Type B pancreatic cell (in vitro differentiated cells): ENCODE measurements at regions not wholly inside any gene's neighbourhood (a gene's known extent, or its start where the extent isn't known, plus 50 kb on each side); places are given as distances from the start of the nearest gene placed in this dataset.
A peak's percentile ranks its signal among the peaks of the same experiment; 100 is the strongest.

Experiments
- DNase-seq: peaks from one replicate; pipeline ENCODE4 v3.0.0; 2021; ENCODE audit warnings: mixed read lengths; ENCODE audit not compliant: unreplicated experiment; ENCODE audit errors: extremely low spot score
- H3K27ac Mint-ChIP-seq: 2 replicates; pipeline ENCODE4 v1.8.0; 2021; ENCODE audit warnings: mild to moderate bottlenecking, mixed read lengths
- H3K27me3 Mint-ChIP-seq: 2 replicates; pipeline ENCODE4 v1.8.0; 2021; ENCODE audit warnings: mixed read lengths
- H3K36me3 Mint-ChIP-seq: 2 replicates; pipeline ENCODE4 v1.8.0; 2021; ENCODE audit warnings: mixed read lengths
- H3K4me1 Mint-ChIP-seq: one replicate; pipeline ENCODE4 v1.8.0; 2021; ENCODE audit warnings: mixed read lengths; ENCODE audit not compliant: unreplicated experiment
- H3K4me3 Mint-ChIP-seq: 2 replicates; pipeline ENCODE4 v1.8.0; 2021; ENCODE audit warnings: mild to moderate bottlenecking, mixed read lengths
- H3K9me3 Mint-ChIP-seq: 2 replicates; pipeline ENCODE4 v1.8.0; 2021; ENCODE audit warnings: mixed read lengths
- TF ChIP-seq, protein P1 (sequence below): fragments of 200-600 bp; sonication (generic); conservative IDR thresholded peaks from 2 replicates; pipeline ENCODE4 v1.5.0; 2021; ENCODE audit warnings: antibody characterized with exemption, mild to moderate bottlenecking

DNA sequence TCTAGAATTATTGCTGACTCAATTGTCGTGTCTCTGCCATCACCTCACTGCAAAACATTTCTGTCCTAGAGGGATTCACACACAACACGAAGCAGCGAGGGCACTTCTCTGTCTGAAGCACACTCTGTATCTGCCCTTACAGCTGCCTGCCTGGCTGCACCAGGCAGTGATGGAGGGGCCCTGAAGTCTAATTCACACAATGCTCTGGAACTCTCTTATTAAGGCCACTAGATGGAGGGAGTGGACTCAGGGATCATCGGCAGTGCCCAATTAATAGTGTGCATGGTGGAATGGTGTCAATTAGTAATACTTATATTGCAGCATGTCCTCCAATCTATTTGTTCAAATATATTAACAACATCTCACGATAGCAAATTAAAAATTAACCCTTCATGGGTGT is 157.5 kb upstream of the MAP1B start:
- no peak overlapping the region for H3K4me3 Mint-ChIP-seq
- H3K4me1 Mint-ChIP-seq: peaks cover 2% of the 10 kb centered on the region
- no peaks in the 10 kb centered on the region for H3K9me3 Mint-ChIP-seq
- peaks cover 3% of the 10 kb centered on the region for H3K27me3 Mint-ChIP-seq
- H3K36me3 Mint-ChIP-seq: no peaks in the 10 kb centered on the region
- no peak for DNase-seq
- H3K27ac Mint-ChIP-seq: no peak overlapping the region
- TF ChIP-seq, protein P1, sequence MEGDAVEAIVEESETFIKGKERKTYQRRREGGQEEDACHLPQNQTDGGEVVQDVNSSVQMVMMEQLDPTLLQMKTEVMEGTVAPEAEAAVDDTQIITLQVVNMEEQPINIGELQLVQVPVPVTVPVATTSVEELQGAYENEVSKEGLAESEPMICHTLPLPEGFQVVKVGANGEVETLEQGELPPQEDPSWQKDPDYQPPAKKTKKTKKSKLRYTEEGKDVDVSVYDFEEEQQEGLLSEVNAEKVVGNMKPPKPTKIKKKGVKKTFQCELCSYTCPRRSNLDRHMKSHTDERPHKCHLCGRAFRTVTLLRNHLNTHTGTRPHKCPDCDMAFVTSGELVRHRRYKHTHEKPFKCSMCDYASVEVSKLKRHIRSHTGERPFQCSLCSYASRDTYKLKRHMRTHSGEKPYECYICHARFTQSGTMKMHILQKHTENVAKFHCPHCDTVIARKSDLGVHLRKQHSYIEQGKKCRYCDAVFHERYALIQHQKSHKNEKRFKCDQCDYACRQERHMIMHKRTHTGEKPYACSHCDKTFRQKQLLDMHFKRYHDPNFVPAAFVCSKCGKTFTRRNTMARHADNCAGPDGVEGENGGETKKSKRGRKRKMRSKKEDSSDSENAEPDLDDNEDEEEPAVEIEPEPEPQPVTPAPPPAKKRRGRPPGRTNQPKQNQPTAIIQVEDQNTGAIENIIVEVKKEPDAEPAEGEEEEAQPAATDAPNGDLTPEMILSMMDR: no peak

- no peaks in the 10 kb centered on the region for H3K9me3 Mint-ChIP-seq
These were observed 153.4 kb upstream of the MAP1B start for GRCh38 chr5:71953866-71954265.

GRCh38 chr5:71954329-71954728 is 152.9 kb upstream of the MAP1B start:
- peaks cover 10% of the 10 kb centered on the region for H3K27me3 Mint-ChIP-seq
- H3K36me3 Mint-ChIP-seq: no peaks in the 10 kb centered on the region
- TF ChIP-seq, protein P1: no peak
- no peaks in the 10 kb centered on the region for H3K9me3 Mint-ChIP-seq
- no peak overlapping the region for H3K4me3 Mint-ChIP-seq
- DNase-seq: no peak
- H3K27ac Mint-ChIP-seq: peak overlapping the region; percentile 94
- H3K4me1 Mint-ChIP-seq: peaks cover 5% of the 10 kb centered on the region

More at GRCh38 chr5:71953866-71954265, 153.4 kb upstream of the MAP1B start:
- TF ChIP-seq, protein P1: no peak
- H3K27ac Mint-ChIP-seq: no peak overlapping the region
- no peak overlapping the region for H3K4me3 Mint-ChIP-seq
- DNase-seq: no peak
- no peaks in the 10 kb centered on the region for H3K36me3 Mint-ChIP-seq
- H3K27me3 Mint-ChIP-seq: peaks cover 10% of the 10 kb centered on the region
- peaks cover 5% of the 10 kb centered on the region for H3K4me1 Mint-ChIP-seq

DNA sequence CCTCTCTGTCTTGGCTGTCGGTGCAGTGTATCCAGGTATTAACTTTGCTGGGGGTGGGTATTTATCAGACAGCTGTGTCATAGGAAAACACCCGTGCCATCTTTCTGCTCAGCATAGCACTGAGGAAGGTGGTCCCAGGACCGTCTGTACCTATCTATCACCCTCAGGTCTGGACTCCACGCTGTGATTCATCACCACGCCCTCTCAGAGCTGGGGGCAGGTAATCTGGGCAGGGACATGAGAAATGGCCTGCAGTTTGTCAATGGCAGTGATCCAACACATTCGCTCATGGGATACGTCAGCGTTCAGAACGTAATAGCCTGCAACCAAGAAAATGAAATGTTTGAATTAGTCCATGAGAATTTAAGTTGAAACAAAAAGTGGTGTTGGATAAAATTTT is 151.6 kb upstream of the MAP1B start:
- H3K36me3 Mint-ChIP-seq: no peaks in the 10 kb centered on the region
- peaks cover 10% of the 10 kb centered on the region for H3K27me3 Mint-ChIP-seq
- H3K4me1 Mint-ChIP-seq: peaks cover 5% of the 10 kb centered on the region
- H3K27ac Mint-ChIP-seq: peak overlapping the region; percentile 94
- TF ChIP-seq, protein P1: no peak
- H3K9me3 Mint-ChIP-seq: no peaks in the 10 kb centered on the region
- peak overlapping the region; percentile 55 for H3K4me3 Mint-ChIP-seq
- no peak for DNase-seq

GRCh38 chr5:71957292-71957898 is 149.9 kb upstream of the MAP1B start:
- Mint-ChIP-seq H3K9me3 (no peaks in the 10 kb centered on the region), H3K4me3 (no peak overlapping the region), H3K27ac (no peak overlapping the region), H3K36me3 (no peaks in the 10 kb centered on the region), H3K4me1 (peaks cover 5% of the 10 kb centered on the region), H3K27me3 (peaks cover 13% of the 10 kb centered on the region)
- DNase-seq: no peak
- TF ChIP-seq, protein P1: no peak

DNA sequence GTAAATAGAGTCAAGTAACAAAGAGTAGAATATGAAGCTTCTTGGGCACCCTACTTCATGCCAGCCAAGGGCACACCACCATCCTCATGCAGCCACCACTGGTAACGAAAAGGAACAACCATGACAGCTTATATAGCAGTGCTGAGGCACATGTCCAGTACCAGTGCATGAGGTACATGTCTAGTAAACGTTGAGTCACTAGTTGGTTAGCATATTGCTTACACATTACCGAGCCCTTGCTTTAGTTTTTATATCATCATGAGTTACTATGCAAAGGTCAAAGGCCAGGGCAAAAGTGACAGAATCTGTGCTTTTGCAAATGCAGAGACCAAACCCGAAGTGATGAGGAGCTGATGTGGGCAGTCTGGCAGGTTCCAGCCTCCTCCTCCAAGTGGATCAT is 147.1 kb upstream of the MAP1B start:
- peaks cover 4% of the 10 kb centered on the region for H3K9me3 Mint-ChIP-seq
- no peaks in the 10 kb centered on the region for H3K4me1 Mint-ChIP-seq
- TF ChIP-seq, protein P1: no peak
- H3K4me3 Mint-ChIP-seq: no peak overlapping the region
- H3K27me3 Mint-ChIP-seq: peaks cover 25% of the 10 kb centered on the region
- no peak for DNase-seq
- no peaks in the 10 kb centered on the region for H3K36me3 Mint-ChIP-seq
- H3K27ac Mint-ChIP-seq: no peak overlapping the region
